ENCODE measurements at regions not wholly inside any gene's neighbourhood (a gene's known extent, or its start where the extent isn't known, plus 50 kb on each side); places are given as distances from the start of the nearest gene placed in this dataset.

- Histone ChIP-seq H3K4me3 (replicated peaks in 1 of 3) (no peak overlapping the region), H3K9me3 (no peaks in the 10 kb centered on the region), H3K27ac (no peak overlapping the region), H3K4me1 (no peaks in the 10 kb centered on the region), H3K36me3 (no peaks in the 10 kb centered on the region), H3K27me3 (no peaks in the 10 kb centered on the region)
- TF ChIP-seq, protein P1, sequence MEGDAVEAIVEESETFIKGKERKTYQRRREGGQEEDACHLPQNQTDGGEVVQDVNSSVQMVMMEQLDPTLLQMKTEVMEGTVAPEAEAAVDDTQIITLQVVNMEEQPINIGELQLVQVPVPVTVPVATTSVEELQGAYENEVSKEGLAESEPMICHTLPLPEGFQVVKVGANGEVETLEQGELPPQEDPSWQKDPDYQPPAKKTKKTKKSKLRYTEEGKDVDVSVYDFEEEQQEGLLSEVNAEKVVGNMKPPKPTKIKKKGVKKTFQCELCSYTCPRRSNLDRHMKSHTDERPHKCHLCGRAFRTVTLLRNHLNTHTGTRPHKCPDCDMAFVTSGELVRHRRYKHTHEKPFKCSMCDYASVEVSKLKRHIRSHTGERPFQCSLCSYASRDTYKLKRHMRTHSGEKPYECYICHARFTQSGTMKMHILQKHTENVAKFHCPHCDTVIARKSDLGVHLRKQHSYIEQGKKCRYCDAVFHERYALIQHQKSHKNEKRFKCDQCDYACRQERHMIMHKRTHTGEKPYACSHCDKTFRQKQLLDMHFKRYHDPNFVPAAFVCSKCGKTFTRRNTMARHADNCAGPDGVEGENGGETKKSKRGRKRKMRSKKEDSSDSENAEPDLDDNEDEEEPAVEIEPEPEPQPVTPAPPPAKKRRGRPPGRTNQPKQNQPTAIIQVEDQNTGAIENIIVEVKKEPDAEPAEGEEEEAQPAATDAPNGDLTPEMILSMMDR (IDR thresholded peaks at IDR 0.05), result no peak
- DNase-seq, result no peak
- intact Hi-C loops (cut with DNase I), result no loop called here
- WGBS, 2 donors, result 84 to 86% methylated on average over 4 of the region's 4 CpGs
These were observed 204.3 kb downstream of the FSIP2 start for GRCh38 chr2:185942855-185943254.

GRCh38 chr2:185947722-185948121 is 209.1 kb downstream of the FSIP2 start:
- no peak overlapping the region for H3K27ac ChIP-seq
- no peaks in the 10 kb centered on the region for H3K9me3 ChIP-seq
- H3K27me3 ChIP-seq, result no peaks in the 10 kb centered on the region
- 78 to 87% methylated on average over 2 of the region's 2 CpGs for WGBS, 2 donors
- no peak overlapping the region for H3K4me3 ChIP-seq (replicated peaks in 1 of 3)
- no peak for TF ChIP-seq POLR2A (IDR thresholded peaks at IDR 0.05)
- TF ChIP-seq, protein P1 (IDR thresholded peaks at IDR 0.05), result no peak
- no peaks in the 10 kb centered on the region for H3K36me3 ChIP-seq
- DNase-seq, result no peak
- no peaks in the 10 kb centered on the region for H3K4me1 ChIP-seq
- intact Hi-C loops (cut with DNase I), result no loop called here

GRCh38 chr2:185952100-185952499 is 213.5 kb downstream of the FSIP2 start:
- H3K9me3 ChIP-seq, result no peaks in the 10 kb centered on the region
- TF ChIP-seq, protein P1 (IDR thresholded peaks at IDR 0.05), result no peak
- no peak for TF ChIP-seq POLR2A (IDR thresholded peaks at IDR 0.05)
- 94 to 97% methylated on average over 3 of the region's 3 CpGs for WGBS, 2 donors
- intact Hi-C loops (cut with DNase I), result no loop called here
- H3K4me1 ChIP-seq, result no peaks in the 10 kb centered on the region
- no peak for DNase-seq
- H3K36me3 ChIP-seq, result no peaks in the 10 kb centered on the region
- no peak overlapping the region for H3K27ac ChIP-seq
- H3K27me3 ChIP-seq, result no peaks in the 10 kb centered on the region
- no peak overlapping the region for H3K4me3 ChIP-seq (replicated peaks in 1 of 3)

- Histone ChIP-seq H3K36me3 (no peaks in the 10 kb centered on the region), H3K27me3 (no peaks in the 10 kb centered on the region), H3K9me3 (no peaks in the 10 kb centered on the region), H3K4me1 (no peaks in the 10 kb centered on the region), H3K27ac (no peak overlapping the region), H3K4me3 (replicated peaks in 1 of 3) (no peak overlapping the region)
- intact Hi-C loops (cut with DNase I), result no loop called here
- WGBS, 2 donors, result 64 to 81% methylated on average over 2 of the region's 2 CpGs
- TF ChIP-seq, protein P1 (IDR thresholded peaks at IDR 0.05), result no peak
- no peak for TF ChIP-seq POLR2A (IDR thresholded peaks at IDR 0.05)
- DNase-seq, result no peak
These were observed 215.8 kb downstream of the FSIP2 start for GRCh38 chr2:185954389-185954788.

- Histone ChIP-seq H3K27me3 (no peaks in the 10 kb centered on the region), H3K36me3 (no peaks in the 10 kb centered on the region), H3K9me3 (no peaks in the 10 kb centered on the region), H3K4me3 (replicated peaks in 1 of 3) (no peak overlapping the region), H3K4me1 (no peaks in the 10 kb centered on the region), H3K27ac (no peak overlapping the region)
- DNase-seq, result no peak
- intact Hi-C loops (cut with DNase I), result no loop called here
- no peak for TF ChIP-seq POLR2A (IDR thresholded peaks at IDR 0.05)
- TF ChIP-seq, protein P1 (IDR thresholded peaks at IDR 0.05), result no peak
- 95 to 97% methylated on average over 1 of the region's 1 CpG for WGBS, 2 donors
These were observed 216.4 kb downstream of the FSIP2 start for GRCh38 chr2:185955050-185955449.
